ENCODE measurements at regions not wholly inside any gene's neighbourhood (a gene's known extent, or its start where the extent isn't known, plus 50 kb on each side); places are given as distances from the start of the nearest gene placed in this dataset.

DNA sequence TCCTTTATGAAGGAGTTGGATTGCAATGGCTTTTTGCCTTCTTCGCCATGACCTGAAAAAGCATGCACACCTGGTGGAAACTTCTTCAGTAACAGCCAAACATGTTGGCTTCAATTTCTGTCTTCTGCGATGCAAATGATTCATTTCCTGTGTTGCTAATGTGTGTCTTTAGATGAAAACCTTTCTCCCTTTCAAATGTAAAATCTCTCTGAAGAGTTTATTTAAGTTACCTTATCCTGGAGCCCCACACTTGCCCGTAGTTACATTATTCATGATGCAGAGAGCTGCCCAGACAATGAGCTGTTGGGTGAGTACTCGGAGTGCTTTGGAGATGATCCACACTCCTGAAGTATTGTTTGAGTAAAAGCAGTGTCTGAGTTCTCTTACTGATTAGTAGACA is 1100.9 kb downstream of the RPA4 start:
- peaks cover 8% of the 10 kb centered on the region for H3K4me1 ChIP-seq (ENCODE audit: insufficient read depth, low read length, severe bottlenecking)
- H3K36me3 ChIP-seq (ENCODE audit: insufficient read depth, low read length), result no peaks in the 10 kb centered on the region
- H3K4me3 ChIP-seq (ENCODE audit: low read depth, low read length, poor library complexity, severe bottlenecking), result no peak overlapping the region

GRCh38 chrX:97985096-97985495 is 1101.4 kb downstream of the RPA4 start:
- no peaks in the 10 kb centered on the region for H3K27me3 ChIP-seq (ENCODE audit: insufficient read depth, low read length)
- no peak for TF ChIP-seq EZH2 (IDR thresholded peaks at IDR 0.05; ENCODE audit: borderline replicate concordance, low read length)
- no peak for TF ChIP-seq CTCF (IDR thresholded peaks at IDR 0.05; ENCODE audit: low read length)
- H3K36me3 ChIP-seq (ENCODE audit: insufficient read depth, low read length), result no peaks in the 10 kb centered on the region
- H3F3A ChIP-seq (ENCODE audit: insufficient read depth, low read length), result no peaks in the 10 kb centered on the region
- no peak overlapping the region for H3K9ac ChIP-seq (ENCODE audit: low read length)
- H3K9me3 ChIP-seq (ENCODE audit: low read length), result no peaks in the 10 kb centered on the region
- H4K20me1 ChIP-seq (ENCODE audit: insufficient read depth, low read length), result no peaks in the 10 kb centered on the region
- H3K27ac ChIP-seq (ENCODE audit: low read depth, low read length, poor library complexity, severe bottlenecking), result peak overlapping the region; percentile 46
- no peak overlapping the region for H2AFZ ChIP-seq (ENCODE audit: low read length)
- no peaks in the 10 kb centered on the region for H3K79me2 ChIP-seq (ENCODE audit: insufficient read depth, low read length)
- H3K4me2 ChIP-seq (ENCODE audit: low read length), result peak overlapping the region; percentile 29; the same call in 1 of the 2 replicates
- H3K4me1 ChIP-seq (ENCODE audit: insufficient read depth, low read length, severe bottlenecking), result peaks cover 8% of the 10 kb centered on the region
- no peaks in the 10 kb centered on the region for H3K9me2 ChIP-seq (ENCODE audit: low read depth, low read length)
- no peak overlapping the region for H3K4me3 ChIP-seq (ENCODE audit: low read depth, low read length, poor library complexity, severe bottlenecking)

More for the DNA sequence above, 1100.9 kb downstream of the RPA4 start:
- peak overlapping the region; percentile 29; the same call in 1 of the 2 replicates for H3K4me2 ChIP-seq (ENCODE audit: low read length)
- no peaks in the 10 kb centered on the region for H3K9me2 ChIP-seq (ENCODE audit: low read depth, low read length)
- H3F3A ChIP-seq (ENCODE audit: insufficient read depth, low read length), result no peaks in the 10 kb centered on the region
- TF ChIP-seq EZH2 (IDR thresholded peaks at IDR 0.05; ENCODE audit: borderline replicate concordance, low read length) (no peak), CTCF (IDR thresholded peaks at IDR 0.05; ENCODE audit: low read length) (no peak)
- H3K27ac ChIP-seq (ENCODE audit: low read depth, low read length, poor library complexity, severe bottlenecking), result peak overlapping the region; percentile 58
- H4K20me1 ChIP-seq (ENCODE audit: insufficient read depth, low read length), result no peaks in the 10 kb centered on the region
- no peak overlapping the region for H2AFZ ChIP-seq (ENCODE audit: low read length)
- no peaks in the 10 kb centered on the region for H3K9me3 ChIP-seq (ENCODE audit: low read length)
- H3K9ac ChIP-seq (ENCODE audit: low read length), result no peak overlapping the region
- no peaks in the 10 kb centered on the region for H3K79me2 ChIP-seq (ENCODE audit: insufficient read depth, low read length)
- no peaks in the 10 kb centered on the region for H3K27me3 ChIP-seq (ENCODE audit: insufficient read depth, low read length)

DNA sequence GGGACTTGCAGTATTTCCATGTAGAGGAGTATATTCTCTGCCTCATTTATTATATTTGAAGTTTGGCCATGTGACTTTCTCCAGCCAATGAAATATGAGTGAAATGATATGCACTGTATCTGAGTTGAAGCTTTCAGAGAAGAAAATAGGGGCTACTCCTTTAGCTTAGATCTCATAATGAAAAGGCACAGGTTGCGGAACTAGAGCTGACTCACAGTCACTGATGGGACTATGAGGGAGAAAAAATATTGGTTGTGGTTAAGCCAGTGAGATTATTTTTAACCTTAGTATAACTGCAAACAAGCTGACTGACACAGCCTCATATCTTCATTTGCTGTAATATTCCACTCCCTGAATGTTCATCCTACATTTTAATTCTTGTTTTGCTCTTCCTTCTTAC is 1104.3 kb downstream of the RPA4 start:
- no peak overlapping the region for H3K9ac ChIP-seq (ENCODE audit: low read length)

More for the DNA sequence above, 1104.3 kb downstream of the RPA4 start:
- Histone ChIP-seq H3K4me2 (ENCODE audit: low read length) (no peak overlapping the region), H3K27me3 (ENCODE audit: insufficient read depth, low read length) (no peaks in the 10 kb centered on the region), H3K4me3 (ENCODE audit: low read depth, low read length, poor library complexity, severe bottlenecking) (no peak overlapping the region), H3F3A (ENCODE audit: insufficient read depth, low read length) (no peaks in the 10 kb centered on the region), H3K27ac (ENCODE audit: low read depth, low read length, poor library complexity, severe bottlenecking) (no peak overlapping the region), H4K20me1 (ENCODE audit: insufficient read depth, low read length) (no peaks in the 10 kb centered on the region), H3K36me3 (ENCODE audit: insufficient read depth, low read length) (no peaks in the 10 kb centered on the region), H3K9me3 (ENCODE audit: low read length) (no peaks in the 10 kb centered on the region), H3K9me2 (ENCODE audit: low read depth, low read length) (no peaks in the 10 kb centered on the region), H2AFZ (ENCODE audit: low read length) (no peak overlapping the region), H3K4me1 (ENCODE audit: insufficient read depth, low read length, severe bottlenecking) (peaks cover 8% of the 10 kb centered on the region), H3K79me2 (ENCODE audit: insufficient read depth, low read length) (no peaks in the 10 kb centered on the region)
- no peak for TF ChIP-seq EZH2 (IDR thresholded peaks at IDR 0.05; ENCODE audit: borderline replicate concordance, low read length)
- TF ChIP-seq CTCF (IDR thresholded peaks at IDR 0.05; ENCODE audit: low read length), result no peak
